Testis (tissue), 2 donors: ENCODE measurements at regions not wholly inside any gene's neighbourhood (a gene's known extent, or its start where the extent isn't known, plus 50 kb on each side); places are given as distances from the start of the nearest gene placed in this dataset.

Source experiments
- DNase-seq: peaks from one replicate; pipeline ENCODE4 v3.0.0-alpha.2; 2019
- H3K27ac ChIP-seq, 2 donors: fragments of 200-600 bp; sonication (generic); one replicate each; pipeline ENCODE4 v1.5.1; 2019
- H3K27me3 ChIP-seq: fragments of 200-600 bp; sonication (generic); one replicate; pipeline ENCODE4 v1.5.1; 2019
- H3K36me3 ChIP-seq: fragments of 200-600 bp; sonication (generic); one replicate; pipeline ENCODE4 v1.5.1; 2017; ENCODE audit warnings: low read depth; ENCODE audit errors: missing control alignments
- H3K4me1 ChIP-seq: fragments of 200-600 bp; sonication (generic); one replicate; pipeline ENCODE4 v1.5.1; 2019
- H3K4me3 ChIP-seq, 2 donors: fragments of 200-600 bp; sonication (generic); one replicate each; pipeline ENCODE4 v1.5.1; 2017 to 2019
- H3K9me3 ChIP-seq: fragments of 200-600 bp; sonication (generic); one replicate; pipeline ENCODE4 v1.5.1; 2017
- POLR2A ChIP-seq: fragments of 450-650 bp; IDR thresholded peaks from one replicate; pipeline ENCODE4 v1.6.1; 2017; ENCODE audit warnings: antibody characterized with exemption, mild to moderate bottlenecking, moderate library complexity
- WGBS, 2 donors: methylation state at CpG; one replicate each; pipeline ENCODE4 v1.1.5; 2018; 5-methylcytosine and 5-hydroxymethylcytosine counted together
- intact Hi-C: fragments of 100-400 bp; cut with DNase I; formaldehyde crosslinking; loops from one replicate; pipeline ENCODE4 v1.15.1; 2023; ENCODE audit warnings: low total_unique reads
- TF ChIP-seq, protein P1 (sequence below), 3 experiments: fragments of 450-650 bp in 2 of 3; fragments of 200-600 bp in 1 of 3; sonication (generic) in 1 of 3; IDR thresholded peaks; one replicate each; pipeline ENCODE4 v1.5.1; 2016 to 2019; ENCODE audit warnings: antibody characterized with exemption in 3 of 3, mild to moderate bottlenecking in 2 of 3, moderate library complexity in 1 of 3

GRCh38 chr12:98224584-98225221 is 290.7 kb upstream of the TMPO start:
- no peaks in the 10 kb centered on the region for H3K27me3 ChIP-seq
- 75 to 78% methylated on average over 5 of the region's 5 CpGs for WGBS, 2 donors
- no peaks in the 10 kb centered on the region for H3K36me3 ChIP-seq
- TF ChIP-seq POLR2A: no peak
- TF ChIP-seq, protein P1, sequence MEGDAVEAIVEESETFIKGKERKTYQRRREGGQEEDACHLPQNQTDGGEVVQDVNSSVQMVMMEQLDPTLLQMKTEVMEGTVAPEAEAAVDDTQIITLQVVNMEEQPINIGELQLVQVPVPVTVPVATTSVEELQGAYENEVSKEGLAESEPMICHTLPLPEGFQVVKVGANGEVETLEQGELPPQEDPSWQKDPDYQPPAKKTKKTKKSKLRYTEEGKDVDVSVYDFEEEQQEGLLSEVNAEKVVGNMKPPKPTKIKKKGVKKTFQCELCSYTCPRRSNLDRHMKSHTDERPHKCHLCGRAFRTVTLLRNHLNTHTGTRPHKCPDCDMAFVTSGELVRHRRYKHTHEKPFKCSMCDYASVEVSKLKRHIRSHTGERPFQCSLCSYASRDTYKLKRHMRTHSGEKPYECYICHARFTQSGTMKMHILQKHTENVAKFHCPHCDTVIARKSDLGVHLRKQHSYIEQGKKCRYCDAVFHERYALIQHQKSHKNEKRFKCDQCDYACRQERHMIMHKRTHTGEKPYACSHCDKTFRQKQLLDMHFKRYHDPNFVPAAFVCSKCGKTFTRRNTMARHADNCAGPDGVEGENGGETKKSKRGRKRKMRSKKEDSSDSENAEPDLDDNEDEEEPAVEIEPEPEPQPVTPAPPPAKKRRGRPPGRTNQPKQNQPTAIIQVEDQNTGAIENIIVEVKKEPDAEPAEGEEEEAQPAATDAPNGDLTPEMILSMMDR (IDR thresholded peaks at IDR 0.05): no peak
- no peak overlapping the region for H3K27ac ChIP-seq
- H3K9me3 ChIP-seq: no peaks in the 10 kb centered on the region
- no peak for DNase-seq
- H3K4me3 ChIP-seq: no peak overlapping the region
- H3K4me1 ChIP-seq: no peaks in the 10 kb centered on the region
- intact Hi-C loops: no loop called here

DNA sequence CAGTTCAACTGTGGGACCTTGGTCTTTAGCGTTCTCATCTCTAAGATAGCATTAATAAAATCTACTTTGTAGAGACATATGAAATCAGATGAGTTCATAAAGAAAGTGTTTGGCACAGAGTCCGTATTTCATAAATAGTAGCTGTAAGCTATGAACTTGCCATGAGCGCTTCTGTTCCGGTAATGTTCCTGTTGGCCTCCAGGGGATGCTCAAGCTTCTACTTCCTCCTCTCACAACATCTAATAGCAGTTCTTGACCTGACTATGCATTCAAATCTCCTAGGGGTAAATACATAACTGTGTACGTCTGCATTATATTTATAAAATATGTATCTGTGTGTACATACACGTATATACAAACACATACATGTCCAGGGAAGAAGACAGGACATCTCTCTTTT is 288.2 kb upstream of the TMPO start:
- intact Hi-C loops: no loop called here
- TF ChIP-seq POLR2A: no peak
- TF ChIP-seq, protein P1 (IDR thresholded peaks at IDR 0.05): peak in 2 of 3 experiments; percentile 45 to 52
- no peak overlapping the region for H3K27ac ChIP-seq
- no peaks in the 10 kb centered on the region for H3K4me1 ChIP-seq
- no peaks in the 10 kb centered on the region for H3K27me3 ChIP-seq
- 75 to 78% methylated on average over 6 of the region's 6 CpGs for WGBS, 2 donors
- H3K9me3 ChIP-seq: no peaks in the 10 kb centered on the region
- DNase-seq: peak; percentile 24
- no peak overlapping the region for H3K4me3 ChIP-seq
- no peaks in the 10 kb centered on the region for H3K36me3 ChIP-seq

GRCh38 chr12:98228683-98229539 is 286.5 kb upstream of the TMPO start:
- intact Hi-C loops: no loop called here
- Histone ChIP-seq H3K4me3 (no peak overlapping the region), H3K27ac (no peak overlapping the region), H3K27me3 (no peaks in the 10 kb centered on the region), H3K36me3 (no peaks in the 10 kb centered on the region), H3K9me3 (no peaks in the 10 kb centered on the region), H3K4me1 (no peaks in the 10 kb centered on the region)
- WGBS, 2 donors: 70 to 76% methylated on average over 8 of the region's 8 CpGs
- no peak for TF ChIP-seq POLR2A
- DNase-seq: no peak

- Histone ChIP-seq H3K9me3 (no peaks in the 10 kb centered on the region), H3K4me3 (no peak overlapping the region), H3K27me3 (no peaks in the 10 kb centered on the region), H3K27ac (no peak overlapping the region), H3K36me3 (no peaks in the 10 kb centered on the region), H3K4me1 (no peaks in the 10 kb centered on the region)
- intact Hi-C loops: no loop called here
- no peak for DNase-seq
- TF ChIP-seq, protein P1 (IDR thresholded peaks at IDR 0.05): no peak
- no peak for TF ChIP-seq POLR2A
- WGBS, 2 donors: 77 to 89% methylated on average over 2 of the region's 2 CpGs
Observed at GRCh38 chr12:98229540-98229924, 285.9 kb upstream of the TMPO start.

- TF ChIP-seq, protein P1 (IDR thresholded peaks at IDR 0.05): no peak
- no peak for TF ChIP-seq POLR2A
- no peaks in the 10 kb centered on the region for H3K4me1 ChIP-seq
- H3K36me3 ChIP-seq: no peaks in the 10 kb centered on the region
- H3K27me3 ChIP-seq: no peaks in the 10 kb centered on the region
- intact Hi-C loops: no loop called here
- no peaks in the 10 kb centered on the region for H3K9me3 ChIP-seq
- no peak overlapping the region for H3K4me3 ChIP-seq
- no peak for DNase-seq
- 85 to 89% methylated on average over 3 of the region's 3 CpGs for WGBS, 2 donors
- no peak overlapping the region for H3K27ac ChIP-seq
Observed at GRCh38 chr12:98232753-98233390, 282.5 kb upstream of the TMPO start.
